Epidermal melanocyte (primary cell): ENCODE measurements at regions not wholly inside any gene's neighbourhood (a gene's known extent, or its start where the extent isn't known, plus 50 kb on each side); places are given as distances from the start of the nearest gene placed in this dataset.
"Not testable (repeated sequence)": the region's sequence is repeated elsewhere in the genome, so short reads cannot be mapped to it uniquely, and the experiment has no call there.

Source experiments
- DNase-seq: peaks from one replicate; pipeline ENCODE4 v3.0.0; 2011; ENCODE audit warnings: low spot score; ENCODE audit not compliant: insufficient read length

- no peak for DNase-seq
These were observed 129.5 kb upstream of the DMRT1 start for GRCh38 chr9:711761-712553.

GRCh38 chr9:712643-713042 lies 128.9 kb upstream of the DMRT1 start:
- DNase-seq, result no peak

- no peak for DNase-seq
These were observed 128.4 kb upstream of the DMRT1 start for GRCh38 chr9:713091-713490.

- DNase-seq, result no peak
These were observed 126.8 kb upstream of the DMRT1 start for GRCh38 chr9:714675-715074.

GRCh38 chr9:715300-715699 lies 126.2 kb upstream of the DMRT1 start:
- no peak for DNase-seq

GRCh38 chr9:715743-716400 lies 125.6 kb upstream of the DMRT1 start:
- DNase-seq, result peak; percentile 76

GRCh38 chr9:717722-718121 lies 123.8 kb upstream of the DMRT1 start:
- DNase-seq, result no peak

GRCh38 chr9:720239-720881 lies 121.1 kb upstream of the DMRT1 start:
- DNase-seq, result no peak

GRCh38 chr9:722388-722980 lies 119.0 kb upstream of the DMRT1 start:
- no peak for DNase-seq

- DNase-seq, result not testable (repeated sequence)
These were observed 117.0 kb upstream of the DMRT1 start for GRCh38 chr9:724461-724860.

- DNase-seq, result no peak
These were observed 115.5 kb upstream of the DMRT1 start for GRCh38 chr9:726005-726404.

- DNase-seq, result no peak
These were observed 113.7 kb upstream of the DMRT1 start for GRCh38 chr9:727767-728166.

- DNase-seq, result no peak
These were observed 113.0 kb upstream of the DMRT1 start for GRCh38 chr9:728535-728934.

GRCh38 chr9:731474-731873 lies 110.0 kb upstream of the DMRT1 start:
- no peak for DNase-seq

- no peak for DNase-seq
These were observed 106.5 kb upstream of the DMRT1 start for GRCh38 chr9:734831-735511.

- DNase-seq, result peak; percentile 18
These were observed 103.9 kb upstream of the DMRT1 start for GRCh38 chr9:737400-738120.

GRCh38 chr9:738209-738915 lies 103.1 kb upstream of the DMRT1 start:
- DNase-seq, result no peak

- DNase-seq, result no peak
These were observed 102.1 kb upstream of the DMRT1 start for GRCh38 chr9:739362-739761.

- no peak for DNase-seq
These were observed 101.3 kb upstream of the DMRT1 start for GRCh38 chr9:740221-740620.

- no peak for DNase-seq
These were observed 99.4 kb upstream of the DMRT1 start for GRCh38 chr9:742104-742503.
